KMS-11 (cell line): ENCODE measurements at regions not wholly inside any gene's neighbourhood (a gene's known extent, or its start where the extent isn't known, plus 50 kb on each side); places are given as distances from the start of the nearest gene placed in this dataset.

Experiments used
- H2AFZ ChIP-seq: fragments of 200-600 bp; sonication (generic); 2 replicates; pipeline ENCODE4 v1.6.1; 2016; ENCODE audit warnings: antibody characterized with exemption, mixed run types, low read depth
- H3K27ac ChIP-seq: fragments of 200-600 bp; sonication (generic); 2 replicates; pipeline ENCODE4 v1.6.1; 2016; ENCODE audit warnings: mild to moderate bottlenecking, mixed run types
- H3K27me3 ChIP-seq: fragments of 200-600 bp; sonication (generic); 2 replicates; pipeline ENCODE4 v1.6.1; 2017; ENCODE audit warnings: mild to moderate bottlenecking, low read depth, mixed run types, moderate library complexity; ENCODE audit not compliant: insufficient read depth
- H3K36me3 ChIP-seq: fragments of 200-600 bp; sonication (generic); 2 replicates; pipeline ENCODE4 v1.6.1; 2017; ENCODE audit warnings: mild to moderate bottlenecking, mixed run types; ENCODE audit not compliant: insufficient read depth
- H3K4me1 ChIP-seq: fragments of 200-600 bp; sonication (generic); 2 replicates; pipeline ENCODE4 v1.6.1; 2016; ENCODE audit warnings: mild to moderate bottlenecking, low read depth, mixed run types; ENCODE audit not compliant: poor library complexity, severe bottlenecking
- H3K4me2 ChIP-seq: fragments of 200-600 bp; sonication (generic); 2 replicates; pipeline ENCODE4 v1.7.0; 2016; ENCODE audit warnings: mild to moderate bottlenecking, mixed run types
- H3K4me3 ChIP-seq: fragments of 200-600 bp; sonication (generic); IDR thresholded peaks from 2 replicates; pipeline ENCODE4 v1.6.1; 2017; ENCODE audit warnings: low read depth, low read length, mixed read lengths; ENCODE audit not compliant: insufficient read depth
- H3K79me2 ChIP-seq: fragments of 200-600 bp; sonication (generic); 2 replicates; pipeline ENCODE4 v1.6.1; 2016; ENCODE audit warnings: low read depth, mixed run types; ENCODE audit not compliant: insufficient read depth
- H3K9ac ChIP-seq: fragments of 200-600 bp; sonication (generic); 2 replicates; pipeline ENCODE4 v1.6.1; 2016; ENCODE audit warnings: mild to moderate bottlenecking, mixed run types
- H4K20me1 ChIP-seq: fragments of 200-600 bp; sonication (generic); 2 replicates; pipeline ENCODE4 v1.6.1; 2016; ENCODE audit warnings: mild to moderate bottlenecking, mixed run types; ENCODE audit not compliant: insufficient read depth
- CTCF ChIP-seq: fragments of 200-600 bp; sonication (generic); conservative IDR thresholded peaks from 2 replicates; pipeline ENCODE4 v1.6.1; 2017; ENCODE audit warnings: low read depth, mild to moderate bottlenecking, antibody characterized with exemption, low read length, moderate library complexity, mixed read lengths

GRCh38 chr5:74250304-74251102 is 390.0 kb downstream of the ENC1 start:
- TF ChIP-seq CTCF, result no peak
- H3K9ac ChIP-seq, result no peak overlapping the region
- H4K20me1 ChIP-seq, result no peaks in the 10 kb centered on the region
- H3K4me3 ChIP-seq, result no peak overlapping the region
- no peak overlapping the region for H2AFZ ChIP-seq
- H3K27me3 ChIP-seq, result no peaks in the 10 kb centered on the region
- H3K79me2 ChIP-seq, result no peaks in the 10 kb centered on the region
- H3K4me1 ChIP-seq, result no peaks in the 10 kb centered on the region
- H3K36me3 ChIP-seq, result no peaks in the 10 kb centered on the region
- H3K4me2 ChIP-seq, result no peak overlapping the region
- H3K27ac ChIP-seq, result no peak overlapping the region

- no peaks in the 10 kb centered on the region for H4K20me1 ChIP-seq
- no peaks in the 10 kb centered on the region for H3K4me1 ChIP-seq
- H3K4me2 ChIP-seq, result no peak overlapping the region
- TF ChIP-seq CTCF, result no peak
- no peak overlapping the region for H3K9ac ChIP-seq
- no peaks in the 10 kb centered on the region for H3K36me3 ChIP-seq
- no peak overlapping the region for H3K4me3 ChIP-seq
- no peak overlapping the region for H3K27ac ChIP-seq
- H3K27me3 ChIP-seq, result no peaks in the 10 kb centered on the region
- H3K79me2 ChIP-seq, result no peaks in the 10 kb centered on the region
- H2AFZ ChIP-seq, result no peak overlapping the region
These were observed 392.0 kb downstream of the ENC1 start for GRCh38 chr5:74248576-74248975.

- H3K4me2 ChIP-seq, result no peak overlapping the region
- H3K79me2 ChIP-seq, result no peaks in the 10 kb centered on the region
- H2AFZ ChIP-seq, result no peak overlapping the region
- peaks cover 24% of the 10 kb centered on the region for H3K4me1 ChIP-seq
- H3K27me3 ChIP-seq, result no peaks in the 10 kb centered on the region
- no peak overlapping the region for H3K9ac ChIP-seq
- TF ChIP-seq CTCF, result no peak
- H3K27ac ChIP-seq, result no peak overlapping the region
- H4K20me1 ChIP-seq, result no peaks in the 10 kb centered on the region
- H3K36me3 ChIP-seq, result no peaks in the 10 kb centered on the region
- H3K4me3 ChIP-seq, result no peak overlapping the region
These were observed 396.1 kb downstream of the ENC1 start for GRCh38 chr5:74244406-74244805.

GRCh38 chr5:74243634-74244033 is 396.9 kb downstream of the ENC1 start:
- Histone ChIP-seq H3K27ac (no peak overlapping the region), H3K4me1 (peaks cover 24% of the 10 kb centered on the region), H3K27me3 (no peaks in the 10 kb centered on the region), H3K36me3 (no peaks in the 10 kb centered on the region), H2AFZ (no peak overlapping the region), H3K4me3 (no peak overlapping the region), H3K79me2 (no peaks in the 10 kb centered on the region), H3K4me2 (no peak overlapping the region), H4K20me1 (no peaks in the 10 kb centered on the region), H3K9ac (no peak overlapping the region)
- TF ChIP-seq CTCF, result no peak
